HepG2 (cell line): ENCODE measurements at regions not wholly inside any gene's neighbourhood (a gene's known extent, or its start where the extent isn't known, plus 50 kb on each side); places are given as distances from the start of the nearest gene placed in this dataset.

Experiments used
- ATAC-seq: fragments of 200-7000 bp; cut with Tn5 transposase; 3 replicates; pipeline ENCODE4 v1.9.1; 2020; ENCODE audit warnings: mild to moderate bottlenecking, moderate library complexity
- BruUV-seq: library from RNA; stranded (reverse); fragments of 400-500 nt; replicated peaks from 2 replicates; lab custom pipeline; 2021; lab: Mats Ljungman, UMichigan
- CTCF ChIA-PET: fragments of 300-600 bp; formaldehyde crosslinking; extraction: SDS; loops from one replicate; lab custom pipeline; 2021; ENCODE audit warnings: low total read pairs, inconsistent platforms, low intra/inter-chr PET ratio; lab: Yijun Ruan, JAX
- POLR2A ChIA-PET: fragments of 350-600 bp; sonication (Branson Sonifier 250); formaldehyde crosslinking; loops from one replicate; lab custom pipeline; 2020; ENCODE audit warnings: antibody characterized with exemption, inconsistent platforms; lab: Yijun Ruan, JAX
- DNase-seq: peaks from one replicate; pipeline ENCODE4 v3.0.0-alpha.2; 2015; ENCODE audit warnings: low spot score
- FAIRE-seq: peaks from 3 replicates; lab custom pipeline; 2011; peaks lifted over from hg19 to GRCh38; lab: Jason Lieb, UNC
- H2AFZ ChIP-seq: one replicate; pipeline ENCODE4 v1.6.1; 2011; ENCODE audit warnings: low read length, inconsistent platforms
- H3K27ac ChIP-seq: fragments of 300-600 bp; 3 replicates; pipeline ENCODE4 v1.8.0; 2011; ENCODE audit warnings: mixed run types, mild to moderate bottlenecking, mixed read lengths, low read length, inconsistent platforms; ENCODE audit not compliant: insufficient read depth; ENCODE audit errors: extremely low read length
- H3K27me3 ChIP-seq, 2 experiments: fragments of 200-600 bp in 1 of 2; 2 replicates in 1 of 2; 3 replicates in 1 of 2; pipeline versions ENCODE4 v1.6.0 to v1.8.0; 2011; ENCODE audit warnings: low read length in 2 of 2, mild to moderate bottlenecking in 2 of 2, moderate library complexity in 2 of 2, inconsistent platforms in 1 of 2; ENCODE audit not compliant: insufficient read depth in 2 of 2, control insufficient read depth in 1 of 2
- H3K36me3 ChIP-seq, 2 experiments: fragments of 200-600 bp in 1 of 2; replicated peaks in 1 of 2; 2 replicates in 1 of 2; 3 replicates in 1 of 2; pipeline versions ENCODE4 v1.5.1 to v1.8.0; 2011; ENCODE audit warnings: low read length in 2 of 2, inconsistent platforms in 1 of 2; ENCODE audit not compliant: insufficient read depth in 2 of 2, control insufficient read depth in 1 of 2
- H3K4me1 ChIP-seq: 2 replicates; pipeline ENCODE4 v1.5.1; 2012; ENCODE audit warnings: low read length, inconsistent platforms; ENCODE audit not compliant: insufficient read depth
- H3K4me2 ChIP-seq: 2 replicates; pipeline ENCODE4 v1.6.0; 2011; ENCODE audit warnings: low read depth, low read length, inconsistent platforms
- H3K4me3 ChIP-seq, 3 experiments: fragments of 200-600 bp in 1 of 3; sonication (generic), shearing (Covaris generic) in 1 of 3; replicated peaks in 1 of 3; 2 replicates each; pipeline ENCODE4 v1.5.1; 2011 to 2016; ENCODE audit warnings: low read length in 3 of 3, inconsistent platforms in 2 of 3, low read depth in 2 of 3, mild to moderate bottlenecking in 2 of 3, control low read depth in 1 of 3, mixed read lengths in 1 of 3; ENCODE audit not compliant: insufficient read depth in 1 of 3
- H3K79me2 ChIP-seq: one replicate; pipeline ENCODE4 v1.6.1; 2011; ENCODE audit warnings: low read length, inconsistent platforms; ENCODE audit not compliant: insufficient read depth
- H3K9ac ChIP-seq: 2 replicates; pipeline ENCODE4 v1.6.0; 2011; ENCODE audit warnings: mild to moderate bottlenecking, low read depth, low read length, inconsistent platforms; ENCODE audit not compliant: insufficient read depth
- H3K9me3 ChIP-seq: 2 replicates; pipeline ENCODE4 v1.5.1; 2012; ENCODE audit warnings: mild to moderate bottlenecking, low read length
- H4K20me1 ChIP-seq: 2 replicates; pipeline ENCODE4 v1.6.0; 2011; ENCODE audit warnings: inconsistent platforms, mild to moderate bottlenecking, low read length, moderate library complexity; ENCODE audit not compliant: insufficient read depth
- ATAD3A ChIP-seq: sonication (generic); formaldehyde crosslinking; IDR thresholded peaks from 2 replicates; pipeline ENCODE4 v1.4.0; 2020; ENCODE audit warnings: missing genetic modification reagents
- BATF2 ChIP-seq: sonication (generic); formaldehyde crosslinking; IDR thresholded peaks from 2 replicates; pipeline ENCODE4 v1.8.0; 2022; ENCODE audit warnings: mild to moderate bottlenecking, missing genetic modification reagents, moderate library complexity
- MAZ ChIP-seq, 2 experiments: sonication (generic) in 1 of 2; formaldehyde crosslinking in 1 of 2; IDR thresholded peaks; 2 replicates each; pipeline versions ENCODE4 v1.5.0 to v1.6.1; 2012 to 2020; ENCODE audit warnings: low read depth in 2 of 2, mild to moderate bottlenecking in 2 of 2, borderline replicate concordance in 1 of 2, improper control_type of control experiment in 1 of 2, low read length in 1 of 2, missing genetic modification reagents in 1 of 2, moderate library complexity in 1 of 2
- MTERF4 ChIP-seq: sonication (generic); formaldehyde crosslinking; IDR thresholded peaks from 2 replicates; pipeline ENCODE4 v1.8.0; 2023; ENCODE audit warnings: mild to moderate bottlenecking, missing genetic modification reagents
- PAX8 ChIP-seq: sonication (generic); formaldehyde crosslinking; IDR thresholded peaks from 2 replicates; pipeline ENCODE4 v1.8.0; 2022; ENCODE audit warnings: mild to moderate bottlenecking, missing genetic modification reagents, borderline replicate concordance
- PITX1 ChIP-seq: sonication (generic); formaldehyde crosslinking; IDR thresholded peaks from 2 replicates; pipeline ENCODE4 v1.5.1; 2020; ENCODE audit warnings: mild to moderate bottlenecking, missing genetic modification reagents
- RCOR2 ChIP-seq: IDR thresholded peaks from 2 replicates; pipeline ENCODE4 v1.6.1; 2016; ENCODE audit warnings: missing biosample characterization, missing genetic modification reagents
- RXRA ChIP-seq: sonication (generic); formaldehyde crosslinking; IDR thresholded peaks from 2 replicates; pipeline ENCODE4 v1.5.1; 2020; ENCODE audit warnings: missing genetic modification reagents
- SMARCC2 ChIP-seq: fragments of 450-650 bp; IDR thresholded peaks from 2 replicates; pipeline ENCODE4 v1.6.1; 2017; ENCODE audit warnings: antibody characterized with exemption, mild to moderate bottlenecking
- SNAPC5 ChIP-seq: sonication (generic); formaldehyde crosslinking; IDR thresholded peaks from 2 replicates; pipeline ENCODE4 v1.8.1; 2023; ENCODE audit warnings: mild to moderate bottlenecking, missing genetic modification reagents, borderline replicate concordance
- TEAD2 ChIP-seq: sonication (generic); formaldehyde crosslinking; IDR thresholded peaks from 2 replicates; pipeline ENCODE4 v1.9.0; 2021; ENCODE audit warnings: missing genetic modification reagents
- THAP9 ChIP-seq: sonication (generic); formaldehyde crosslinking; IDR thresholded peaks from 2 replicates; pipeline ENCODE4; 2020; ENCODE audit warnings: missing genetic modification reagents, mild to moderate bottlenecking, borderline replicate concordance
- TIGD3 ChIP-seq: sonication (generic); formaldehyde crosslinking; IDR thresholded peaks from 2 replicates; pipeline ENCODE4 v1.5.1; 2020; ENCODE audit warnings: mild to moderate bottlenecking, missing genetic modification reagents, borderline replicate concordance
- ZNF12 ChIP-seq: sonication (generic); formaldehyde crosslinking; IDR thresholded peaks from 2 replicates; pipeline ENCODE4 v1.5.0; 2020; ENCODE audit warnings: missing genetic modification reagents
- ZNF18 ChIP-seq: sonication (generic); formaldehyde crosslinking; IDR thresholded peaks from 2 replicates; pipeline ENCODE4 v1.8.0; 2022; ENCODE audit warnings: mild to moderate bottlenecking, missing genetic modification reagents; ENCODE audit not compliant: insufficient replicate concordance
- ZNF225 ChIP-seq: sonication (generic); formaldehyde crosslinking; IDR thresholded peaks from 2 replicates; pipeline ENCODE4 v1.4.0; 2020; ENCODE audit warnings: mild to moderate bottlenecking, missing genetic modification reagents
- ZNF703 ChIP-seq: sonication (generic); formaldehyde crosslinking; IDR thresholded peaks from 2 replicates; pipeline ENCODE4 v1.5.1; 2020; ENCODE audit warnings: missing genetic modification reagents, mild to moderate bottlenecking, moderate library complexity, borderline replicate concordance
- ZNF746 ChIP-seq: sonication (generic); formaldehyde crosslinking; IDR thresholded peaks from 2 replicates; pipeline ENCODE4 v1.8.0; 2022; ENCODE audit warnings: mild to moderate bottlenecking, missing genetic modification reagents
- WGBS: methylation state at CpG from one replicate; pipeline ENCODE4 v1.1.6; 2017; ENCODE audit warnings: low lambda C conversion rate; 5-methylcytosine and 5-hydroxymethylcytosine counted together
- in situ Hi-C: cut with HindIII; loops from 2 replicates; pipeline ENCODE4 v1.10.0; 2017; ENCODE audit warnings: low pct_unique_long_range_greater_than_20kb; ENCODE audit not compliant: extremely low pct_ligation_motif_present
- intact Hi-C: fragments of 100-400 bp; cut with micrococcal nuclease; formaldehyde crosslinking; loops from one replicate; pipeline ENCODE4 v1.10.0; 2022; ENCODE audit not compliant: unreplicated experiment

- H3K36me3 ChIP-seq = no peaks in the 10 kb centered on the region
- POLR2A ChIA-PET = no interaction called here
- ATAC-seq (no peak), DNase-seq (no peak), FAIRE-seq (no peak)
- H2AFZ ChIP-seq = no peak overlapping the region
- H3K79me2 ChIP-seq = no peaks in the 10 kb centered on the region
- no peaks in the 10 kb centered on the region for H4K20me1 ChIP-seq
- no peak overlapping the region for H3K4me2 ChIP-seq
- intact Hi-C loops (no loop called here), in situ Hi-C loops (no loop called here)
- 38% methylated on average over 4 of the region's 4 CpGs for WGBS
- no peaks in the 10 kb centered on the region for H3K4me1 ChIP-seq
- H3K4me3 ChIP-seq = no peak overlapping the region
- H3K27me3 ChIP-seq = no peaks in the 10 kb centered on the region
- CTCF ChIA-PET = no interaction called here
- no peaks in the 10 kb centered on the region for H3K9me3 ChIP-seq
- no TSS peak for BruUV-seq
- no peak overlapping the region for H3K27ac ChIP-seq
- H3K9ac ChIP-seq = no peak overlapping the region
- TF ChIP-seq SMARCC2 = no peak
- no peak for TF ChIP-seq ATAD3A (CRISPR knock-in tag)
- TF ChIP-seq SNAPC5 (CRISPR knock-in tag) = no peak
- no peak for TF ChIP-seq BATF2
- no peak for TF ChIP-seq THAP9
- no peak for TF ChIP-seq TIGD3 (CRISPR knock-in tag)
- TF ChIP-seq ZNF18 = no peak
- TF ChIP-seq ZNF746 (CRISPR knock-in tag) = no peak
- TF ChIP-seq ZNF703 (CRISPR knock-in tag) = no peak
- no peak for TF ChIP-seq ZNF225 (CRISPR knock-in tag)
- no peak for TF ChIP-seq RCOR2 (CRISPR knock-in tag)
- TF ChIP-seq PITX1 (CRISPR knock-in tag) = no peak
- TF ChIP-seq MAZ (IDR thresholded peaks at IDR 0.05; ENCODE audit: borderline replicate concordance, low read depth, low read length) = no peak
- TF ChIP-seq MAZ (CRISPR knock-in tag; IDR thresholded peaks at IDR 0.05; ENCODE audit: low read depth) = no peak
- no peak for TF ChIP-seq TEAD2 (CRISPR knock-in tag)
- no peak for TF ChIP-seq ZNF12
- no peak for TF ChIP-seq PAX8
- no peak for TF ChIP-seq RXRA (CRISPR knock-in tag)
- no peak for TF ChIP-seq MTERF4 (CRISPR knock-in tag)
Measured at GRCh38 chr2:58925676-58926081, 684.6 kb upstream of the FANCL start.
